Ovary (tissue), 7 donors: ENCODE measurements at regions not wholly inside any gene's neighbourhood (a gene's known extent, or its start where the extent isn't known, plus 50 kb on each side); places are given as distances from the start of the nearest gene placed in this dataset.

Experiments
- DNase-seq, 5 donors: peaks; one replicate each; pipeline ENCODE4 v3.0.0-alpha.2; 2019 to 2020
- H3K27ac ChIP-seq, 2 donors: fragments of 200-600 bp; one replicate each; pipeline versions ENCODE4 v1.5.1 to v1.8.0; 2019 to 2022
- H3K27me3 ChIP-seq: fragments of 200-600 bp; one replicate; pipeline ENCODE4 v1.8.0; 2022
- H3K36me3 ChIP-seq: fragments of 200-600 bp; sonication (generic); one replicate; pipeline ENCODE4 v1.5.1; 2019
- H3K4me1 ChIP-seq: one replicate; pipeline ENCODE4 v1.8.1; 2013; ENCODE audit warnings: mild to moderate bottlenecking, moderate library complexity; ENCODE audit not compliant: insufficient read depth
- H3K4me3 ChIP-seq: fragments of 200-600 bp; sonication (generic); one replicate; pipeline ENCODE4 v1.5.1; 2017
- H3K9me3 ChIP-seq, 2 donors: fragments of 200-600 bp in 1 of 2; sonication (generic) in 1 of 2; one replicate each; pipeline versions ENCODE4 v1.5.1 to v1.8.1; 2013 to 2019; ENCODE audit warnings: mild to moderate bottlenecking in 1 of 2, moderate library complexity in 1 of 2
- CTCF ChIP-seq, 3 donors: fragments of 450-650 bp in 2 of 3; fragments of 200-600 bp in 1 of 3; IDR thresholded peaks; one replicate each; pipeline versions ENCODE4 v1.5.1 to v1.8.0; 2016 to 2022; ENCODE audit warnings: antibody characterized with exemption in 3 of 3, mild to moderate bottlenecking in 1 of 3
- EP300 ChIP-seq: sonication (generic); formaldehyde crosslinking; IDR thresholded peaks from one replicate; pipeline ENCODE4 v1.6.1; 2017; ENCODE audit warnings: antibody characterized with exemption
- POLR2A ChIP-seq: fragments of 450-650 bp; IDR thresholded peaks from one replicate; pipeline ENCODE4 v1.6.1; 2017; ENCODE audit warnings: antibody characterized with exemption, mild to moderate bottlenecking, moderate library complexity
- WGBS, 3 donors: extraction: QIAGEN DNeasy Blood & Tissue Kit in 1 of 3; methylation state at CpG; one replicate each; pipeline versions ENCODE4 v1.1.5 to v1.1.7; 2013 to 2017; 5-methylcytosine and 5-hydroxymethylcytosine counted together
- intact Hi-C, 4 donors: fragments of 100-400 bp; cut with DNase I; formaldehyde crosslinking; loops; one replicate each; pipeline versions ENCODE4 v1.11.0 to v1.15.1; 2022 to 2023
- donor health status: DM: no; HTN: no; CAD: no; lungs with moderate emphysema.
- donor health status: DM: no; HTN: no; CAD: no.
- donor health status: Bipolar disorder and iron deficiency.
- donor health status: DM: no; HTN: no; CAD: no.
- donor health status: DM: yes; HTN: yes; CAD: no.

GRCh38 chr4:98747393-98748091 is 89.1 kb upstream of the TSPAN5 start:
- Histone ChIP-seq H3K4me3 (no peak overlapping the region), H3K27ac (no peak overlapping the region), H3K27me3 (no peaks in the 10 kb centered on the region), H3K4me1 (no peaks in the 10 kb centered on the region), H3K9me3 (no peaks in the 10 kb centered on the region), H3K36me3 (no peaks in the 10 kb centered on the region)
- TF ChIP-seq POLR2A = no peak
- no peak for TF ChIP-seq CTCF (IDR thresholded peaks at IDR 0.05)
- no peak for TF ChIP-seq EP300
- WGBS, 3 donors = 53 to 59% (median 53%) methylated on average over 7 of the region's 7 CpGs
- DNase-seq = peak in 1 of 5 donors; percentile 12
- intact Hi-C loops = no loop called here

- Histone ChIP-seq H3K9me3 (no peaks in the 10 kb centered on the region), H3K27ac (no peak overlapping the region), H3K4me1 (no peaks in the 10 kb centered on the region), H3K4me3 (no peak overlapping the region), H3K27me3 (no peaks in the 10 kb centered on the region), H3K36me3 (no peaks in the 10 kb centered on the region)
- TF ChIP-seq CTCF (IDR thresholded peaks at IDR 0.05) (no peak), EP300 (no peak), POLR2A (no peak)
- no peak for DNase-seq
- WGBS, 3 donors = 75 to 79% (median 78%) methylated on average over 4 of the region's 4 CpGs
- intact Hi-C loops = no loop called here
Measured at GRCh38 chr4:98746936-98747335, 88.5 kb upstream of the TSPAN5 start.

GRCh38 chr4:98746530-98746929 is 88.1 kb upstream of the TSPAN5 start:
- H3K4me1 ChIP-seq = no peaks in the 10 kb centered on the region
- TF ChIP-seq EP300 = no peak
- TF ChIP-seq POLR2A = no peak
- TF ChIP-seq CTCF (IDR thresholded peaks at IDR 0.05) = no peak
- no peak for DNase-seq
- H3K27me3 ChIP-seq = no peaks in the 10 kb centered on the region
- no peaks in the 10 kb centered on the region for H3K36me3 ChIP-seq
- H3K9me3 ChIP-seq = no peaks in the 10 kb centered on the region
- intact Hi-C loops = no loop called here
- WGBS, 3 donors = 88 to 95% (median 91%) methylated on average over 1 of the region's 1 CpG
- H3K27ac ChIP-seq = no peak overlapping the region
- H3K4me3 ChIP-seq = no peak overlapping the region

- no peak for TF ChIP-seq POLR2A
- TF ChIP-seq CTCF (IDR thresholded peaks at IDR 0.05) = no peak
- no peak for TF ChIP-seq EP300
- 56 to 75% (median 69%) methylated on average over 3 of the region's 3 CpGs for WGBS, 3 donors
- Histone ChIP-seq H3K9me3 (no peaks in the 10 kb centered on the region), H3K4me1 (no peaks in the 10 kb centered on the region), H3K27ac (no peak overlapping the region), H3K36me3 (no peaks in the 10 kb centered on the region), H3K4me3 (no peak overlapping the region), H3K27me3 (no peaks in the 10 kb centered on the region)
- intact Hi-C loops = no loop called here
- DNase-seq = no peak
Measured at GRCh38 chr4:98745366-98745765, 87.0 kb upstream of the TSPAN5 start.
